ENCODE measurements at regions not wholly inside any gene's neighbourhood (a gene's known extent, or its start where the extent isn't known, plus 50 kb on each side); places are given as distances from the start of the nearest gene placed in this dataset.

DNA sequence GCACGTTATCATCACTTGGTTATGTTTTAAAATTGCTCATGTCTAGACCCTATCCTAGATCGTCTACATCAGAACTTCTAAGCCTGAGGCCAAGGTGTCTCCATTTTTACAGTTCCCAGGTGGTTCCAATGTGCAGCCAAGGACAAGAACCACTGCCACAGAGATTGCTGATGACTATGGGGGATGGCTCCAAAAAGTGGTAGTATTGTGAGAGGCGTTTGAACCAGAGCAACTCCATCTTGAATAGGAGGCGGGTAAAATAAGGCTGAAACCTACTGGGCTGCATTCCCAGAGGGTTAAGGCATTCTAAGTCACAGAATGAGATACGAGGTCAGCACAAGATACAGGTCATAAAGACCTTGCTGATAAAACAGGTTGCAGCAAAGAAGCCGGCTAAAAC is 195.6 kb upstream of the FOXN2 start:
- TF ChIP-seq, protein P1, sequence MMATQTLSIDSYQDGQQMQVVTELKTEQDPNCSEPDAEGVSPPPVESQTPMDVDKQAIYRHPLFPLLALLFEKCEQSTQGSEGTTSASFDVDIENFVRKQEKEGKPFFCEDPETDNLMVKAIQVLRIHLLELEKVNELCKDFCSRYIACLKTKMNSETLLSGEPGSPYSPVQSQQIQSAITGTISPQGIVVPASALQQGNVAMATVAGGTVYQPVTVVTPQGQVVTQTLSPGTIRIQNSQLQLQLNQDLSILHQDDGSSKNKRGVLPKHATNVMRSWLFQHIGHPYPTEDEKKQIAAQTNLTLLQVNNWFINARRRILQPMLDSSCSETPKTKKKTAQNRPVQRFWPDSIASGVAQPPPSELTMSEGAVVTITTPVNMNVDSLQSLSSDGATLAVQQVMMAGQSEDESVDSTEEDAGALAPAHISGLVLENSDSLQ (IDR thresholded peaks at IDR 0.05), result no peak
- TF ChIP-seq FOXM1 (IDR thresholded peaks at IDR 0.05; ENCODE audit: borderline replicate concordance) (no peak), SP1 (IDR thresholded peaks at IDR 0.05) (no peak), NFRKB (IDR thresholded peaks at IDR 0.05) (no peak)

Data from HEK293T (cell line).